Right cardiac atrium (tissue), 5 donors: ENCODE measurements at regions not wholly inside any gene's neighbourhood (a gene's known extent, or its start where the extent isn't known, plus 50 kb on each side); places are given as distances from the start of the nearest gene placed in this dataset.
"Not testable (repeated sequence)": the region's sequence is repeated elsewhere in the genome, so short reads cannot be mapped to it uniquely, and the experiment has no call there.

Experiments
- ATAC-seq, 2 donors: fragments of 200-7000 bp; cut with Tn5 transposase; one replicate each; pipeline versions ENCODE4 v1.8.0 to v1.9.1; 2020; ENCODE audit warnings: moderate library complexity in 2 of 2, mild to moderate bottlenecking in 1 of 2
- DNase-seq, 3 donors: peaks; one replicate each; pipeline ENCODE4 v3.0.0-alpha.2; 2020
- H3K27ac ChIP-seq: one replicate; pipeline ENCODE4 v1.5.1; 2013; ENCODE audit warnings: mild to moderate bottlenecking, low read length, control low read depth, moderate library complexity
- H3K27me3 ChIP-seq: one replicate; pipeline ENCODE4 v1.6.1; 2013; ENCODE audit not compliant: control insufficient read depth, insufficient read depth
- H3K4me1 ChIP-seq: one replicate; pipeline ENCODE4 v1.6.1; 2013; ENCODE audit warnings: low read length; ENCODE audit not compliant: control insufficient read depth, insufficient read depth
- H3K4me3 ChIP-seq: one replicate; pipeline ENCODE4 v1.5.1; 2013; ENCODE audit warnings: low read length, control low read depth
- H3K9me3 ChIP-seq: one replicate; pipeline ENCODE4 v1.6.1; 2013; ENCODE audit warnings: low read length; ENCODE audit not compliant: control insufficient read depth
- WGBS: extraction: QIAGEN DNeasy Blood & Tissue Kit; methylation state at CpG from one replicate; pipeline ENCODE4 v1.1.7; 2013; 5-methylcytosine and 5-hydroxymethylcytosine counted together
- intact Hi-C, 4 donors: fragments of 100-400 bp; cut with DNase I; formaldehyde crosslinking; loops; one replicate each; pipeline versions ENCODE4 v1.11.0 to v1.14.0; 2022 to 2023
- donor health status: healthy with polysubstance abuse.
- donor health status: DM: no; HTN: yes; CAD: no.
- donor health status: DM: no; HTN: no; CAD: no.
- donor health status: DM: no; HTN: yes; CAD: no; lungs with severe emphysema.
- donor health status: DM: yes; HTN: yes; CAD: no.

DNA sequence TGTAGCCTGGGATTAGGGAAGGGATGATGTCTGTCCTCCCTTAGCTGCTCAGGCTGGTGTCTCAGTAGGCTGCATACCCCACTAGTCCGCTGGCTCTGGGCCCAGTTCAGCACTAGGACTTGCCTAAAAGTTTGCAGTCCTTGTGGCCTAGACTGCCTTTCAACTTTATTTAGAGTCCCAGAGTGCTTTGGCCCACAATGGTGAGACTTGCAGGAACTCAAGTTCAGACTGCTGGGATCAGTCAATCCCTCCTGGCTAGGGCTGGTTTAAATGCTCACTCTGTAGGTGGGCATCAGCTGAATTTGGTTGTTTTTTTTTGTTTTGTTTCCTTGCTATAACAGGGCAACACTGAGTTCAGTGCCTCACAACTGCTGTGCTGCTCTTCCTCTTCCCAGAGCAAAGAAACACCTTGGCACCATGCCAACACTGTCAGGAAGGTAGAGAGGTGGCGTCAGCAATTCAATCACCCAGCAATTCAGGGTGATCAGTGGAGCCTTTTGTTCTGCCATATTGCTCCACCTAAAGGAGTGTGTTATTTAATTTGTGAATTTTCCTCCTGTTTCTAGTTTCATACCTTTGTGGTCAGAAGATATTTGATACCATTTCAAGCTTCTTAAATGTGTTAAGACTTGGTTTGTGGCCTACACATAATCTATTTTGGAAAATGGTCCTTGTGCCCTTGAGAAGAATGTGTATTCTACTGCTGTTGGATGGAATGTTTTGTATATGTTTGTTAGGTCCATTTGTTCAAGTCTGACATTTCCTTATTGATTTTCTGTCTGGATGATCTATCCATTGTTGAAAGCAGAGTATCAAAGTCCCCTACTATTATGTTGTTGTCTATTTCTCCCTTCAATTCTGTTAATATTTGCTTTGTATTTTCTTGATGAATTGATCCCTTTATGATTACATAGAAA, 284.0 kb upstream of the PMFBP1 start:
- Histone ChIP-seq H3K9me3 (no peaks in the 10 kb centered on the region), H3K27ac (no peak overlapping the region), H3K27me3 (no peaks in the 10 kb centered on the region), H3K4me3 (no peak overlapping the region), H3K4me1 (no peaks in the 10 kb centered on the region)
- 64% methylated on average over 2 of the region's 2 CpGs for WGBS
- DNase-seq (no peak), ATAC-seq (no peak)
- intact Hi-C loops: no loop called here

DNA sequence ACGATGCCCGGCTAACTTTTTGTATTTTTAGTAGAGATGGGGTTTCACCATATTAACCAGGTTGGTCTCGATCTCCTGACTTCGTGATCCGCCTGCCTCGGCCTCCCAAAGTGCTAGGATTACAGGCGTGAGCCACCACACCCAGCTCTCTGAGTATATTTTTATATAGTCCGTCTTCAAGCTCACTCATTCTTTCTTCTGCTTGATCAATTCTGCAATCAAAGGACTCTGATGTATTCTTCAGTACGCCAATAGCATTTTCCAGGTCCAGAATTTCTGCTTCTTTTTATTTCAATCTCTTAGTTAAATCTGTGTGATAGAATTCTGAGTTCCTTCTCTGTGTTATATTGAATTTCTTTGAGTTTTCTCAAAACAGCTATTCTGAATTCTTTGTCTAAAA, 281.9 kb upstream of the PMFBP1 start:
- ATAC-seq, DNase-seq, H3K4me3 ChIP-seq, intact Hi-C loops, H3K4me1 ChIP-seq, H3K27me3 ChIP-seq, H3K27ac ChIP-seq, H3K9me3 ChIP-seq: not testable (repeated sequence)
- WGBS: 96% methylated on average over 9 of the region's 9 CpGs

DNA sequence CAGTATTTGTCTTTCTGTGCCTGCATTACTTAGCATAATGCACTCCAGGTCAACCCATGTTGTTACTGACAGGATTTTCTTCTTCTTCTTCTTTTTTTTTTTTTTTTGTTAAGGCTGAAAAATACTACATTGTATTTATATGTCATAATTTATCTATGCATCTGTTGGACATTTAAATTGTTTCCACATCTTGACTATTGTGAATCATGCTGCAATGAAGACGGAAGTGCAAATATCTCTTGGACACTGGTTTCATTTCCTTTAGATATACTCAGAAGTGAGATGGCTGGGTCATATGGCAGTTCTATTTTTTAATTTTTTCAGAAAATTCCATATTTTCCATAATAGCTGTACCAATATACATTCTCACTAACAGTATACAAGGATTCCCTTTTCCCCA, 272.7 kb upstream of the PMFBP1 start:
- DNase-seq (no peak), ATAC-seq (no peak)
- Histone ChIP-seq H3K27me3 (no peaks in the 10 kb centered on the region), H3K9me3 (no peaks in the 10 kb centered on the region), H3K27ac (no peak overlapping the region), H3K4me1 (no peaks in the 10 kb centered on the region), H3K4me3 (no peak overlapping the region)
- intact Hi-C loops: no loop called here
- 73% methylated on average over 1 of the region's 1 CpG for WGBS

DNA sequence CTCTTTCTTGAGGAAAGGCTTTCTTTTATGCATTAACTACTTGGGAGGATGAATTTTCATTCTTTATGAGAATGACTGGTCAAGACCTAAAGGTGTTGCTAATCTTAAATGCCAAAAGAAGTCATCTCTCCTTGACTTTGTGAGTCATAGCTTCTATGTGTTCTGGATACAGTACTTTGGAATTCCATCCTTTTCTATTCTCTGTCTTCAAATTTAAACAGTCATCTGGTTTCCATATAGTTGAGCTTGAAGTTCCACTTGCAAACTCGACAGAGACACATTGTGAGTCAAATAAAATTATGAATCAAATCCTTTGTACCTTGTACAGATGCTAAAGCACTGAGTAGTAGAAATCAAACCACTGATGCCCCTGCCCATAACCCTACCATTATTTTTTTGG, 271.9 kb upstream of the PMFBP1 start:
- DNase-seq (no peak), ATAC-seq (no peak)
- Histone ChIP-seq H3K27me3 (no peaks in the 10 kb centered on the region), H3K27ac (no peak overlapping the region), H3K4me3 (no peak overlapping the region), H3K9me3 (no peaks in the 10 kb centered on the region), H3K4me1 (no peaks in the 10 kb centered on the region)
- 84% methylated on average over 1 of the region's 1 CpG for WGBS
- intact Hi-C loops: no loop called here

DNA sequence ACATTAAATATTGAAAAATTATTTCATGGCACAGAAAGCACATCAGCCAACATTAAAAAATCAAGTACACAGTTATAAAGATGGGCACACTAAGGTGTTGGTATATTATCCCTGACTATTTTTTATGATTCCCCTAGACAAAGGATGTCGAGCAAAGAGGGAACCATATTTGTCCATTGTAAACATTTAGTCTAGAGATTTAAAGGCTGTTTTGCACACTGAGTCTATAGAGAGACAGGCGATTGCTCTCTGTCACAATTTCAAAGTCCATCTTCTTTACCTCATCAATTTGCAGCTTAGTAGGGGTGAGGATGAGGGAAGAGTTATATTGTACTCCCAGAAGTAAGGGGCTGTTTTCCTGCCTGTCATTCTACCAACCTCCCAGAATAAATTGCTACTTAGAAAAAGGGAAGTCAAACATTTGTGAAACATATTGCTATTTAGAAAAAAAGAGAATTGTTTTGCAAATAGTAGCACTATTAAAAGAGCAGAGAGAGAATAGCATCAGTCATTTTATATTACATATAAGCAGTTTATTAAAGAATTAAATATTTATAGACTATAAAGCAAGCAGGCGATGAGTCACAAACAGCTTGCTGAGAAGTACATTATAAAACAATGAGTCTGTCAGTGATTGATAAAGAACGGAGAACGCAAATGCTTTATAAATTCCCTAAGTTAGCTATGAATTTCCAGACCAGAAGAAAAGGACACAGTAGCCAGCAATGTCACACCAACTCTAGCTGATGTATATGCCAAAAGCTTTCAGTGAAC, 270.6 kb upstream of the PMFBP1 start:
- DNase-seq: no peak
- WGBS: 87% methylated on average over 5 of the region's 5 CpGs
- intact Hi-C loops: no loop called here

DNA sequence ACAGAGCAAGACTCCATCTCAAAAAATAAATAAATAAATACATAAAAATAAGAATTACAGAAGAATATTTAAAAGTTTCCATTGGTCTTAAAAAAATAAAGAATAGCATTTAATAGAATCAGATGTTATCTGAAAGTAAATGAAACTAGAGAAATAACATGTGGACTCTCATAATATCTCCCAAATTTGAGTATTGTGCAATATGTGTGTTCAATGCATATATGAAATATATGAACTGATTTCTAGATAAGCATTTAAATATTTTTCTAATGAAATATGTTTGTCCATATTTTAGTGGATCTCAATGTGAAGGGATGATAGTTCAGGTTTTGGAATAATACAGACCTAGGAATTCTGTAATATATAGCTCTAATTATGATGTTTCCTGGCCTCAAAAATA, 265.9 kb upstream of the PMFBP1 start:
- DNase-seq: no peak
- H3K27me3 ChIP-seq: no peaks in the 10 kb centered on the region
- ATAC-seq: no peak
- H3K9me3 ChIP-seq: no peaks in the 10 kb centered on the region
- H3K4me3 ChIP-seq: no peak overlapping the region
- intact Hi-C loops: no loop called here
- no peak overlapping the region for H3K27ac ChIP-seq
- H3K4me1 ChIP-seq: no peaks in the 10 kb centered on the region

More for the DNA sequence above, 270.6 kb upstream of the PMFBP1 start:
- no peak for ATAC-seq
- Histone ChIP-seq H3K9me3 (no peaks in the 10 kb centered on the region), H3K4me3 (no peak overlapping the region), H3K27me3 (no peaks in the 10 kb centered on the region), H3K27ac (no peak overlapping the region), H3K4me1 (no peaks in the 10 kb centered on the region)

DNA sequence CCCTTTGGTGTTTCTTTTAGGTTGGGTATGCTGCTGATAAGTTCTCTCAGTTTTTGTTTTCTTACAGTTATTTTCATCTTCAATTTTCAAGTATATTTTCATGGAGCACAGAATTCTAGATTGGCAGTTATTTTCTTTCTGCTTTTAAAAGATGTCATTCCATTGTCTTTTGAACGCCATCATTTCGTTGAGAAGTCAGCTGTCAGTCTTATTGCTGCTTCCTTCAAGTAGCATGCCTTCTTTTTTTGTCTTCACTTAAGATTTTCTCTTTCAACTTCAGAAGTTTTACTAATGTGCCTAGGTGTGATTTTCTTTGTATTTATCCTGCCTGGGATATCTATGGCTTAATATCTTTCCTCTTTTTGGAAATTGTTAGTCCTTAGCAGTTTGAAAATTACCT, 262.2 kb upstream of the PMFBP1 start:
- Histone ChIP-seq H3K4me1 (no peaks in the 10 kb centered on the region), H3K27me3 (no peaks in the 10 kb centered on the region), H3K27ac (no peak overlapping the region), H3K4me3 (no peak overlapping the region), H3K9me3 (no peaks in the 10 kb centered on the region)
- ATAC-seq (no peak), DNase-seq (no peak)
- 95% methylated on average over 2 of the region's 2 CpGs for WGBS
- intact Hi-C loops: no loop called here

DNA sequence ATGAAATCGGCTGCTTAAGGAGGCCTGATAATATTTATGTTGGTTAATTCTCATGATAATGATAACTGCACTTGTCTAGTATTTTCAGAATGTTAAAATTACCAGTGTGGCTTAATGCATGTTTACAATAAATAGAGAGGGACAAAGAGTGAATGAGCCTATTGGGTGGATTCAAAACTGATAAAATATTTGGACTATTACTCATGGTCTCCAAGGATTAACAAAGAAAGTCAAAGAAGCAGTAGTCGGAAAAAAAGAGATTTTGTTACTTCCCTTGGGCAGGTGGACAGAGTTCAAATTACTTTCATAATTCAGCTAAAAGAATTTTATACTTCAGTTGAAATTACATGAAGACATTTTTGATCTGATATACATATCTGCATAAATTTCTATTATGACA, 258.2 kb upstream of the PMFBP1 start:
- intact Hi-C loops: no loop called here

DNA sequence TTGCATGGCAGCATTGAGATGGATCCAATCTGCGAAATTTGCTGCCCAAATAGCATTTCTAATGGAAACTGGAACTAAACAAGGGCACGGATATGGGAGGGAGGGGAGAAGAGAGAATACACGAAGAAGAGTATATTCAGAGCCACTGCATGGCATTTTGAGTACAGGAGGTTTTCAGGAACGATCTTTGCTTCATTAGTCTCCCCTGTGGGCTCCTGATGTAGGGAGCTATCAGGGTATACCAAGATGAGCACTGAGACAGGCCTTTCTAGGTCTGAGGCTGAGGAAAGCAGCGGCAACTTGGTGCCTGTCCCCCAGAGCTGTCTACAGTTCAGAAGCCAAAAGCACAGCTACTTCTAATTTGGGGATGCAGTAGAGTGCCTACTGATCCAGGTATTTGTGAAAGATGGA, 257.7 kb upstream of the PMFBP1 start:
- H3K4me3 ChIP-seq: no peak overlapping the region
- no peak for ATAC-seq
- no peaks in the 10 kb centered on the region for H3K4me1 ChIP-seq
- DNase-seq: no peak
- no peak overlapping the region for H3K27ac ChIP-seq
- WGBS: 87% methylated on average over 5 of the region's 5 CpGs
- H3K9me3 ChIP-seq: no peaks in the 10 kb centered on the region
- intact Hi-C loops: no loop called here
- no peaks in the 10 kb centered on the region for H3K27me3 ChIP-seq

More for the DNA sequence above, 258.2 kb upstream of the PMFBP1 start:
- Histone ChIP-seq H3K4me1 (no peaks in the 10 kb centered on the region), H3K4me3 (no peak overlapping the region), H3K9me3 (no peaks in the 10 kb centered on the region), H3K27me3 (no peaks in the 10 kb centered on the region), H3K27ac (no peak overlapping the region)
- ATAC-seq (no peak), DNase-seq (no peak)
- WGBS: 63% methylated on average over 2 of the region's 2 CpGs

DNA sequence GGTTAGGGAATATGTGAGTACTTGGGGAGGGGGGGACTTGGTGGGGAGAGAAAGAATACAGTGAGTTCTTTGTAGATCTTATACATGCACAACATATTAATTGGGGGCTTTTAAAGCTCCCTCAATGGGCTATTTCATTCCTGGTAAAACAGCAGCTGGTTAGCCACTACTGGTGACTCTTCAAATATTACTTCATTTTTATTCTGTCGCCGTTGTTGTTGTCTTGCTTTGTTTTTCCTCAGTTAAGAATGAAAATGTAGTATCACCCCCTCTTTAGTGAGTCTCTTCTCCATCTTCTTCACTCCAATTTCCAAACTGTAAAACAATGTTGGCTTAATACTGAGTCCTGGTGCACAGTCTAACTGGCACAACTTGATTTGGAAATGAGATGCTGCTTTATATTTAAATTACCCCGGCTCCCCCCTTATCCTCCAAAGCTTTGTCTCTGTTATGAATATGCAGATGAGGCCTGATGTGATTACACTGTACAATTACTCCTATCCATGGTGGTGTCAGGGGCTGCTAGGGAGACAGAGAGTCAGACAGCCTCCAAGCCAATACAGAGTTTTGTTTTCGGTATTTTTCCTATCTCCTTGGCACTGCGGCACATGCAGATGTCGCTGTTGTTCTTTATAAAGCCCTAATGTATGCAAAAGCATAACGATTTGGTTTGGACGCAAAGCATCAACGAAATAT, 256.9 kb upstream of the PMFBP1 start:
- DNase-seq (no peak), ATAC-seq (no peak)
- Histone ChIP-seq H3K27me3 (no peaks in the 10 kb centered on the region), H3K4me3 (no peak overlapping the region), H3K27ac (no peak overlapping the region), H3K4me1 (no peaks in the 10 kb centered on the region), H3K9me3 (no peaks in the 10 kb centered on the region)
- intact Hi-C loops: no loop called here
- 86% methylated on average over 9 of the region's 9 CpGs for WGBS

DNA sequence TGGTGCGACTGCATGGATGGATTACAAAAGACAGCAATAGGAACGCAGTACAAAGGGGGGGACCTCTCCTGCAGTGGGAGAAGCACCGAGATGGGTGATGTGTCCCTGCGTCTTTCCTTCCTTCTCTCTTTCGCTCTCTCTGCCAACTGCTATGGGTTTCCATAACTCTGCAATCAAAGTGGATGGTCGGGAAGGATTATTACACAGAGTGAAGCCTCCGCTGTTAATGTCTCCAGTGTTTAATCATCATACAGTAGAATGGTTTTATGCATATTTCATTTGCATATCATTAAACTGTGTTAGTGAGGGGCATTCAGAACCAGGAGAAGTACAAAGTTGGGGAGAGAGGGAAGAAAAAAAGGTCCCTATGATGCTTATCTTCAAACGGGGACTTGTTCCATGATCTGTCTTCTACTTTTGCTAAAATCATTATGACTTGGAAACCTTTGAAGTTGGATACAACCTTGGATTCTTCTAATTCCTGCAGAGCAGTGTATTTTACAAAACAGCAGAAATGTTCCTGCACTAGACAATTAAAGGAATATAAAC, 255.9 kb upstream of the PMFBP1 start:
- Histone ChIP-seq H3K4me1 (no peaks in the 10 kb centered on the region), H3K27ac (no peak overlapping the region), H3K9me3 (no peaks in the 10 kb centered on the region), H3K27me3 (no peaks in the 10 kb centered on the region), H3K4me3 (no peak overlapping the region)
- intact Hi-C loops: no loop called here
- ATAC-seq (no peak), DNase-seq (no peak)
- WGBS: 86% methylated on average over 8 of the region's 8 CpGs
